Testis (tissue), 2 donors: ENCODE measurements at regions not wholly inside any gene's neighbourhood (a gene's known extent, or its start where the extent isn't known, plus 50 kb on each side); places are given as distances from the start of the nearest gene placed in this dataset.

ENCODE experiments used
- POLR2A ChIP-seq: fragments of 450-650 bp; IDR thresholded peaks from one replicate; pipeline ENCODE4 v1.6.1; 2017; ENCODE audit warnings: antibody characterized with exemption, mild to moderate bottlenecking, moderate library complexity
- TF ChIP-seq, protein P1 (sequence below), 3 experiments: fragments of 450-650 bp in 2 of 3; fragments of 200-600 bp in 1 of 3; sonication (generic) in 1 of 3; IDR thresholded peaks; one replicate each; pipeline ENCODE4 v1.5.1; 2016 to 2019; ENCODE audit warnings: antibody characterized with exemption in 3 of 3, mild to moderate bottlenecking in 2 of 3, moderate library complexity in 1 of 3

DNA sequence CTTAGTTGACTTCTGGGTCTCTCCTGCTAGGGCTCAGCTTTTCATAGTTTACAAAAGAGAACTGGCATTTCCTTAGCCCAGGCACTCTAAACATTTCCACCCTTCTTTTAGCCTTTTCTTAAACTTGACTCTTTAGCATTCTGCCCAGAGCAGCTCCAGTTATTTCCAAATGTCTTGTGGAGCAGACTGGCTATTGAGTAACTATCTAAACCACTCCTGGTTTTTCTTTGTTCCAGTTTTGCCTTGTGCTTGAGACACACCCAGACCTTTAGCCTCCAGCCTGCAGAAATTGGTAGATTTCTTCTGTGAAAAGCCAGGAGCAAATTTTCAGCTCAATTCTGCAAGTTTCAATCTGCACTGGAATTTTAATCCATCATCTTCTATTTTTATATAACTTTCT lies 1813.1 kb downstream of the OLFM4 start:
- TF ChIP-seq, protein P1, sequence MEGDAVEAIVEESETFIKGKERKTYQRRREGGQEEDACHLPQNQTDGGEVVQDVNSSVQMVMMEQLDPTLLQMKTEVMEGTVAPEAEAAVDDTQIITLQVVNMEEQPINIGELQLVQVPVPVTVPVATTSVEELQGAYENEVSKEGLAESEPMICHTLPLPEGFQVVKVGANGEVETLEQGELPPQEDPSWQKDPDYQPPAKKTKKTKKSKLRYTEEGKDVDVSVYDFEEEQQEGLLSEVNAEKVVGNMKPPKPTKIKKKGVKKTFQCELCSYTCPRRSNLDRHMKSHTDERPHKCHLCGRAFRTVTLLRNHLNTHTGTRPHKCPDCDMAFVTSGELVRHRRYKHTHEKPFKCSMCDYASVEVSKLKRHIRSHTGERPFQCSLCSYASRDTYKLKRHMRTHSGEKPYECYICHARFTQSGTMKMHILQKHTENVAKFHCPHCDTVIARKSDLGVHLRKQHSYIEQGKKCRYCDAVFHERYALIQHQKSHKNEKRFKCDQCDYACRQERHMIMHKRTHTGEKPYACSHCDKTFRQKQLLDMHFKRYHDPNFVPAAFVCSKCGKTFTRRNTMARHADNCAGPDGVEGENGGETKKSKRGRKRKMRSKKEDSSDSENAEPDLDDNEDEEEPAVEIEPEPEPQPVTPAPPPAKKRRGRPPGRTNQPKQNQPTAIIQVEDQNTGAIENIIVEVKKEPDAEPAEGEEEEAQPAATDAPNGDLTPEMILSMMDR (IDR thresholded peaks at IDR 0.05), result no peak
- TF ChIP-seq POLR2A, result no peak
